ENCODE measurements at regions not wholly inside any gene's neighbourhood (a gene's known extent, or its start where the extent isn't known, plus 50 kb on each side); places are given as distances from the start of the nearest gene placed in this dataset.
A peak's percentile ranks its signal among the peaks of the same experiment; 100 is the strongest.

DNA sequence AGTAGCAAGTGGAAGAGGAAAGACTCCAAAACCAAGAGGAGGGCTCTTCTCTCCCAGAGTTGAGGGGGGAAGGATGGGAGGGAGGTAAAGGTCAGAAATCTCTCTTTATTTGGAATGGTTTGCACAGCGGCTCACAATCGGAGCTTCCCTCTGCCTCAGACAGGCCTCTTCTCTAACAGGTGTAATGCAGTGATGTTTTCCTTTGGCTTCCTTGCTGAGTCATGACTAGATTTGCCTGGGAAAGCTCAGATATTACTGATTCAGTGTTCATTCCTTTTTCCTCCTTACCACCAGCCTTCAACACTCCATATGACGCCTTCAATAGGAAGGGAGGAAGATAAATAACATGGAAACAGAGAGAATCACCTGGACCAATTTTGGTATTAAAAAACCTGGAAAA is 136.6 kb downstream of the RNF152 start:
- Mint-ChIP-seq H3K4me3 (no peak overlapping the region), H3K4me1 (peaks cover 16% of the 10 kb centered on the region), H3K27me3 (ENCODE audit: low read depth) (peaks cover 13% of the 10 kb centered on the region), H3K9me3 (no peaks in the 10 kb centered on the region), H3K27ac (peak overlapping the region in 2 of 3 experiments; percentile 14 to 56), H3K36me3 (ENCODE audit: low read depth) (no peaks in the 10 kb centered on the region)
- TF ChIP-seq, protein P1, sequence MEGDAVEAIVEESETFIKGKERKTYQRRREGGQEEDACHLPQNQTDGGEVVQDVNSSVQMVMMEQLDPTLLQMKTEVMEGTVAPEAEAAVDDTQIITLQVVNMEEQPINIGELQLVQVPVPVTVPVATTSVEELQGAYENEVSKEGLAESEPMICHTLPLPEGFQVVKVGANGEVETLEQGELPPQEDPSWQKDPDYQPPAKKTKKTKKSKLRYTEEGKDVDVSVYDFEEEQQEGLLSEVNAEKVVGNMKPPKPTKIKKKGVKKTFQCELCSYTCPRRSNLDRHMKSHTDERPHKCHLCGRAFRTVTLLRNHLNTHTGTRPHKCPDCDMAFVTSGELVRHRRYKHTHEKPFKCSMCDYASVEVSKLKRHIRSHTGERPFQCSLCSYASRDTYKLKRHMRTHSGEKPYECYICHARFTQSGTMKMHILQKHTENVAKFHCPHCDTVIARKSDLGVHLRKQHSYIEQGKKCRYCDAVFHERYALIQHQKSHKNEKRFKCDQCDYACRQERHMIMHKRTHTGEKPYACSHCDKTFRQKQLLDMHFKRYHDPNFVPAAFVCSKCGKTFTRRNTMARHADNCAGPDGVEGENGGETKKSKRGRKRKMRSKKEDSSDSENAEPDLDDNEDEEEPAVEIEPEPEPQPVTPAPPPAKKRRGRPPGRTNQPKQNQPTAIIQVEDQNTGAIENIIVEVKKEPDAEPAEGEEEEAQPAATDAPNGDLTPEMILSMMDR (IDR thresholded peaks at IDR 0.05; ENCODE audit: unreplicated experiment in 3 of 3), result no peak

DNA sequence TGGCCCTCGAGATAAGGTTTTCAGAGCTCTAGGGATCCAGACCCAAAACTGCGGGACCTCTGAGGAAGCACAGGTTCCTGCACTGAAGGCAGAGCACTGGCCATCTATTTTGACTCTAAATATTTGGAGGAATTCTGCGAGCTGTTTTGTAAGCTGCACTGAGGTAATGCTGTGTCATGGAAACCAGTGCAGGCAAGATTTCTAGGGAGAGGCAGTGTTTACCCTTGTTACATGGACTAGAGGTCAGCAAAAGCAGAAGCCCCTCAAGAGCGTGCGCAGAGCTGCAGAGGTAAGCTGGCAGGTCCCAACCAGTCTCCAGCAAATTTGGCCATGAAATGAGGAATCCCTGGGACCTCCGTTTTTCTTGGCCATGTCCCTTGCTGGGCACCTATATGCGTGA is 137.3 kb downstream of the RNF152 start:
- Mint-ChIP-seq H3K27ac (peak overlapping the region in 2 of 3 experiments; percentile 14 to 56), H3K4me3 (no peak overlapping the region), H3K9me3 (no peaks in the 10 kb centered on the region), H3K27me3 (ENCODE audit: low read depth) (peaks cover 13% of the 10 kb centered on the region), H3K4me1 (peaks cover 16% of the 10 kb centered on the region), H3K36me3 (ENCODE audit: low read depth) (no peaks in the 10 kb centered on the region)
- TF ChIP-seq, protein P1 (IDR thresholded peaks at IDR 0.05; ENCODE audit: unreplicated experiment in 3 of 3), result no peak

DNA sequence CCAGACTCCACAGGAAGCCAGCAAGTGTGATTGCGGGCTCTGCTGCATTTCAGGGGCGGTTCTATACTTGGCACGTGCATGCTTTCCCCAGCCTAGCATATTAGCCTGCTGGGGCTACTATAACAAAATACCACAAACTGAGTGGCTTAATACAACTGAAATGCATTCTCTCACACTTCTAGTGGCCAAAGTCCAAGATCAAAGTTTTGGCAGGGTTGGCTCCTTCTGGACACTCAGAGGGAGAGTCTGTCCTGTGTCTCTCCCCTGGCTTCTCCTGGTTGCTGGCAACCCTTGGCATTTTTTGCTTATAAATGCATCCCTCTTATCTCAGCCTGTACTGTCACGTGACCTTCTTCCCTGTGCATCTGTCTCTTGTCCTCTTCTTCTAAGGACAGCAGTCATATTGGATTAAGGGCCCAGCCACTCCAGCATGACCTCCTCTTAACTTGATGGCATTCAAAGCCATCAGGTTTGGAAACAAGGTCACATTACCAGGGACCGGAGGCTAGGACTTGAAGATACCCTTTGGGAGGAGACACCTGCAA is 138.7 kb downstream of the RNF152 start:
- Mint-ChIP-seq H3K36me3 (ENCODE audit: low read depth) (no peaks in the 10 kb centered on the region), H3K4me3 (no peak overlapping the region), H3K27ac (no peak overlapping the region), H3K27me3 (ENCODE audit: low read depth) (peaks cover 13% of the 10 kb centered on the region), H3K4me1 (peaks cover 16% of the 10 kb centered on the region), H3K9me3 (no peaks in the 10 kb centered on the region)
- TF ChIP-seq, protein P1 (IDR thresholded peaks at IDR 0.05; ENCODE audit: unreplicated experiment in 3 of 3), result no peak

GRCh38 chr18:61753373-61753772 is 139.4 kb downstream of the RNF152 start:
- Mint-ChIP-seq H3K4me1 (peaks cover 16% of the 10 kb centered on the region), H3K27ac (peak overlapping the region in 1 of 3 experiments; percentile 20), H3K9me3 (no peaks in the 10 kb centered on the region), H3K4me3 (no peak overlapping the region), H3K27me3 (ENCODE audit: low read depth) (peaks cover 9% of the 10 kb centered on the region), H3K36me3 (ENCODE audit: low read depth) (no peaks in the 10 kb centered on the region)
- TF ChIP-seq, protein P1 (IDR thresholded peaks at IDR 0.05; ENCODE audit: unreplicated experiment in 3 of 3), result no peak

DNA sequence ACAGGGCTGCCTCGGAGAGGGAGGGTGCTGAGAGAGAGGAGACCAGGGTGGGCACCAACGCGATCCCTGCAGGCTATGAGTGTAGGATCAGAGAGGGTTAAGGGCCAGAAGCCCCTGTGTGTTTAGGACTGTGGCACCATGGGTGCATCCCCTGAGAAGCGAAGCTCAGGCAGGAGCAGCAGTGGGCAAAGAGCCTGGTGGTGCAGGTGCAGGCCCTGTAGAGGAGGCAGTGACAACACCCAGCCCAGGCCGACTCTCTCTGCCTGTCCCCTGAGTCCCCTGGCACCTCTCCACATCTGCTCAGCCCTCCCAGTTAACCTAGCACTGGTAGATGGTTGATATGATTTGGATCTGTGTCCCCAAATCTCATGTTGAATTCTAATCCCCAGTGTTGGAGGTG is 139.8 kb downstream of the RNF152 start:
- Mint-ChIP-seq H3K27me3 (ENCODE audit: low read depth) (peaks cover 9% of the 10 kb centered on the region), H3K27ac (peak overlapping the region in 1 of 3 experiments; percentile 20), H3K9me3 (no peaks in the 10 kb centered on the region), H3K36me3 (ENCODE audit: low read depth) (no peaks in the 10 kb centered on the region), H3K4me3 (no peak overlapping the region), H3K4me1 (peaks cover 16% of the 10 kb centered on the region)
- TF ChIP-seq, protein P1 (IDR thresholded peaks at IDR 0.05; ENCODE audit: unreplicated experiment in 3 of 3), result no peak
